ENCODE measurements at regions not wholly inside any gene's neighbourhood (a gene's known extent, or its start where the extent isn't known, plus 50 kb on each side); places are given as distances from the start of the nearest gene placed in this dataset.

- TF ChIP-seq REST (IDR thresholded peaks at IDR 0.05; ENCODE audit: insufficient read depth in 1 of 2, low read depth in 2 of 2, low read length in 2 of 2) (no peak), TAF1 (IDR thresholded peaks at IDR 0.05; ENCODE audit: borderline replicate concordance, insufficient read depth, low read length) (no peak)
Measured at GRCh38 chr16:86670750-86671234, 92.4 kb downstream of the FOXL1 start.
